GM18858 (cell line): ENCODE measurements at regions not wholly inside any gene's neighbourhood (a gene's known extent, or its start where the extent isn't known, plus 50 kb on each side); places are given as distances from the start of the nearest gene placed in this dataset.
"Not testable (repeated sequence)": the region's sequence is repeated elsewhere in the genome, so short reads cannot be mapped to it uniquely, and the experiment has no call there.

Experiments used
- ATAC-seq: cut with Tn5 transposase; IDR thresholded peaks from one replicate; pipeline ENCODE4 v1.9.1; 2021; ENCODE audit not compliant: unreplicated experiment

DNA sequence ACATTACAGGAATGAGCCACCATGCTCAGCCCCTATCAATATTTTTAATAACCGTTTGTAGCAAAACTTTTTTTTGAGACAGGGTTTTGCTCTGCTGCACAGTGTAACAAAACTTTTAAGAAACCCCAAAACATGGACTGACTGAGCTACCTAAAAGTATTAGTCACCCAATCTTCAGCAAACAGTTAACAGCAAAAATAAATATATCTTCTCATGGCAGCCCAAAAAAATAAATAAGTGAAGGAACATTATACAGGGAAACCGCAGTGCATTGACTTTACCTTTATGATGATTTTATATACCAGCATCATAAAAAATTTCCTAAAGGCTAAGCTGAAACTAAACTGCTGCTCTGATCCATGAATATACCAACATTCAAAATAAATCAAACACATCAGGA, 424.6 kb downstream of the METTL4 start:
- ATAC-seq, result no peak

- ATAC-seq, result no peak
These were observed 423.7 kb downstream of the METTL4 start for GRCh38 chr18:2147476-2148230.

DNA sequence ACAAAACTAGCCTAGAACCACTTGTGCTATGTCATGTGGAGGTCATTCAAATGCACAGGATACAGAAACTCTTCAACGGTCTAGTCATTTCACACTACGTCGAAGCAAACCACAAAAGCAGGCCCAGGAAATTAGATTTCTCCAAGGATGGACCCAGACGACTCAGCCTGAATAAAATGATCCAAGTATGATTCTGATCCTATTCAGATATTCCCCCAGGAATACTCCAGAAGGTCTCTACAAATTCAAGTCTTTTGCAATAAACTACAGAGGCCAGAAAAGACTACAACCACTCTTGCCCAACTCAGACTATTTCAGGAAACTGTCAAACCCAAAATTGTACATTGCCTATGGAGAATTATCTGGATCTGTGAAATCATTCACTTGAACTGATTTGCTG, 422.5 kb downstream of the METTL4 start:
- no peak for ATAC-seq

DNA sequence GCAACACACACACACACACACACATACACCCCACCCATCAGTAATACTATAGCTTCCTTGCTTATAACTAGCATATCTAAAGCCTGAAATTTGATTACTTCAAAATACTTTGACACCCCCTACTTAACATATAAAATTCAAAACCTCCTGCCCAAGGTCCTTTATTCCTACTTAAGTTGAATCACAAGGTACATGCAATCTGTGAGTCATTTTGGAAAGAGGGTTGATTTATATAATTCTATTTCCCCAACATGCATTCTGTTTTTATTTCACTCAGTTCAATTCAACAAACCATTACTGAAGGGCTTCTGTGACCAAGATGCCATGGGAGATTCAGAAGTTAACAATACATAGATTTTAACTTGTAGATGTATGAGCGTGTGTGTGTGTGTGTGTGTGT, 420.7 kb downstream of the METTL4 start:
- ATAC-seq, result no peak

DNA sequence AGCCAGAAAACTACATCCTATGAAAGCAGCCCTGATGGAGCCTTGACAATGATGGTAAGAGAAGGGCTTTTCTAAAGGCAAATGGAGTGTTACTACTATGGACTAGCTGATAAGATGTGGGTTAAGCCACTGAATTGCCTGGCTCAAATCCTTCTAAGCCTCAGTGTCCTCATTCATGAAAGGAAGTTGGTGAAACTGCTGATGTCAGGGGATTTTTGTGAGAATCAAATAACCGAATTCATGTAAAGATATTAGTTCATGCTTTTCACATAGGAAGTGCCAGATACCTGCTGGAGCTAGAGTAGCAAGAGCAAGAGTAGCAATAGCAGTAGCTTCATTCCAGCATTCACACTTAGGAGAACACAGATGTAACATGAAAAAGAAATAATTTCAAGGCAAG, 417.0 kb downstream of the METTL4 start:
- ATAC-seq, result no peak

DNA sequence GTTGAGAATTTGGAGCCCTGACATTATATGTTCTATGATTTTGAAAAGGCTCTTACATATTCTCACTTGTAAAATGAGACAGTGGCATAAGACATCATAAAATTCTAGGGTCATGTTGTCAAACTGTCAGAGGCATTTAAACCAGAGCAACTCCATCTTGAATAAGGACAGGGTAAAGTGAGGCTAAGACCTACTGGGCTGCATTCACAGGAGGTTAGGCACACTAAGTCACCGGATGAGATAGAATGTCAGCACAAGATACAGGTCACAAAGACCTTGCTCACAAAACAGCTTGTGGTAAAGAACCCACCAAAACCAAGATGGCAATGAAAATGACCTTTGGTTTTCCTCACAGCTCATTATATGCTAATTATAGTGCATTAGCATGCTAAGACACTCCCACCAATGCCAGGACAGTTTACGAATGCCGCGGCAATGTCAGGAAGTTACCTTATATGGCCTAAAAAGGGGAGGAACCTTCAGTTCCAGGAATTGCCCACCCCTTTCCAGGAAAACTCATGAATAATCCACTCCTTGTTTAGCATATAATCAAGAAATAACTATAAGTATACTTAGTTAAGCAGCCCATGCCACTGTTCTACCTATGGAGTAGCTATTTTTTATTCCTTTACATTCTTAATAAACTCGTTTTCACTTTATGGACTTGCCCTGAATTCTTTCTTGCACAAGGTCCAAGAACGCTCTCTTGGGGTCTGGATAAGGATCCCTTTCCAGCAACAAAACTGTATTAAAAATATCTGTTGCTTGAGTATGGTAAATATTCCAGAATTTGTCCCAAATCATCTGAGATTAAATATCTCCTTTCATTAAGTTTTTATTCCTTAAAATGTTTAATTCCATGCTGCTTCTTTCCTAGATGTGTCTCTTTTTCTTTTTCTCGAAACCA, 406.4 kb downstream of the METTL4 start:
- no peak for ATAC-seq

- not testable (repeated sequence) for ATAC-seq
These were observed 404.4 kb downstream of the METTL4 start for GRCh38 chr18:2166876-2167275.

GRCh38 chr18:2168022-2168421, 403.3 kb downstream of the METTL4 start:
- no peak for ATAC-seq

- no peak for ATAC-seq
These were observed 401.6 kb downstream of the METTL4 start for GRCh38 chr18:2169656-2170055.

- no peak for ATAC-seq
These were observed 399.3 kb downstream of the METTL4 start for GRCh38 chr18:2171840-2172625.

GRCh38 chr18:2172881-2173280, 398.4 kb downstream of the METTL4 start:
- no peak for ATAC-seq

- no peak for ATAC-seq
These were observed 397.8 kb downstream of the METTL4 start for GRCh38 chr18:2173486-2173885.

DNA sequence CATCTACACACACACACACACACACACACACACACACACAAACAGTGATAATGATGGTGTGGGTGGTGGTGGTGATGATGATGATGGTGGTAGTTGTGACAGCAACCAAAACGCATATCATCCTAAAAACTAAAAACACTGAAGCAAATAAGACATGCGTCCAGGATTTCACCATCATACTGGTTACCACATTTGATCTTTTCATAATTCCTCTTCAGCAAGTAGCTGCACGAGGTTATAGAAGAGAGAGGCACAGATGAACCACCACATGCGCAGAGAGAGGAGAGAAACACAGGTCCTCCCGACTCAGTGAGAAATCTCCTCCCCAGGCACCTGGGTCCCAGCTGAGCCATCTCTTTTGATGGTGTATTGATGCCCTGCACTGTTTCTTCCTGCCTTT, 393.3 kb downstream of the METTL4 start:
- ATAC-seq, result no peak

- no peak for ATAC-seq
These were observed 391.7 kb downstream of the METTL4 start for GRCh38 chr18:2179498-2180183.

- ATAC-seq, result no peak
These were observed 390.7 kb downstream of the METTL4 start for GRCh38 chr18:2180586-2180985.

- ATAC-seq, result no peak
These were observed 387.9 kb downstream of the METTL4 start for GRCh38 chr18:2183432-2183831.

GRCh38 chr18:2186967-2187366, 384.3 kb downstream of the METTL4 start:
- no peak for ATAC-seq

DNA sequence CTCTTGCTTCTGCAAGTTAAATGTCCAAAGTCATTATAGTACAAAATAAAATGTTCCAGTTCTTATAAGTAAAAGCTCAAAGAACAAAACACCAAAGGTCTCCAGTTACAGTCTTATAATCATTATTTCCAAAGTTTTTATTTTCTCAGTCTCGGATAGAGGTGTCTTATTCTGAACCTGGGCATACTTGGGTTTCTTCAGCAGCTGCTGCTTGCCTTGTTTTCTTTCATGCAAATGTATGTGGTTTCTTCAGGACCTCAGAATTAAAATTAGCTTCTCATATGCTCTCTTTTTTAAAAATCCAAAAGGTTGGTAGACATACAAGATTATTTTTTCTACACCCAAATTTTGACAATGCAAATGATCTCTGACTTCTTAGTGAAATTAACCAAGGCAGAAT, 383.0 kb downstream of the METTL4 start:
- no peak for ATAC-seq

DNA sequence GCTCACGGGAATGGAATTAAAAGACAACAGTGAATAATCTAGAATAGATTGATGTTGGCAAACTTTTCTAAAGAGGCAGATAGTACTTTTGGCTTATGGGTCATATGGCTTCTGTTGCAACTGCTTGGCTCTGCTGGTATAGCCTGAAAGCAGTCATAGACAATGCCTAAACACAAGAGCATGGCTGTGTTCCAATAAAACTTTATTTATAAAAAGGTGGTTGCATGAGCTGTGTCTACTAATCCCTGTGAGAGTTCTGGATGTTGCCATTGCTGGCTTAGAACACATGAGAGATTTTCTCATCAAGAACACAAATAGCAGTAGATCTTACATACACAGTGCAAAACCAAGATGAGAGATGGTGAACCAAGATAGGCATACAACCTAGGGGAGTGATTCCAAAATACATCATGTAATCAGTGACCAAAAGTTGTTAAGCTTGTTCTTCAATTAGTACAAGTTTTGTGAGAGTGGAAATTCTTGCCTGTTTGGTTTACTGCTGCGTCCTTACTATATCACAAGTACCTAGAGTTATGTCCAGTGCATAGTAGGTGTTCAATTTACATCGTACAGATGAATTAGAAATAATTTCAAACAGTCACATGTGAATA, 380.0 kb downstream of the METTL4 start:
- ATAC-seq, result no peak

- no peak for ATAC-seq
These were observed 378.7 kb downstream of the METTL4 start for GRCh38 chr18:2192562-2192961.
